Sigmoid colon (tissue), 6 donors: ENCODE measurements at regions not wholly inside any gene's neighbourhood (a gene's known extent, or its start where the extent isn't known, plus 50 kb on each side); places are given as distances from the start of the nearest gene placed in this dataset.

Experiments used
- DNase-seq: peaks from one replicate; pipeline ENCODE4 v3.0.0-alpha.2; 2019
- H3K27ac ChIP-seq, 4 donors: fragments of 200-600 bp; sonication (generic); one replicate each; pipeline ENCODE4 v1.5.1; 2016 to 2019; ENCODE audit warnings: mild to moderate bottlenecking in 1 of 4
- H3K27me3 ChIP-seq, 3 donors: fragments of 200-600 bp; sonication (generic); one replicate each; pipeline ENCODE4 v1.5.1; 2019; ENCODE audit warnings: mild to moderate bottlenecking in 1 of 3
- H3K36me3 ChIP-seq, 4 donors: fragments of 200-600 bp; sonication (generic); one replicate each; pipeline ENCODE4 v1.5.1; 2016 to 2019
- H3K4me1 ChIP-seq, 4 donors: fragments of 200-600 bp; sonication (generic); one replicate each; pipeline ENCODE4 v1.5.1; 2017 to 2019
- H3K4me3 ChIP-seq, 4 donors: fragments of 200-600 bp; sonication (generic); one replicate each; pipeline ENCODE4 v1.5.1; 2017 to 2019; ENCODE audit warnings: mild to moderate bottlenecking in 2 of 4, moderate library complexity in 1 of 4
- H3K9me3 ChIP-seq, 4 donors: fragments of 200-600 bp in 3 of 4; sonication (generic) in 3 of 4; one replicate each; pipeline versions ENCODE4 v1.5.1 to v1.6.1; 2013 to 2019
- EP300 ChIP-seq, 4 donors: sonication (generic); formaldehyde crosslinking; IDR thresholded peaks; one replicate each; pipeline ENCODE4 v1.6.1; 2017; ENCODE audit warnings: antibody characterized with exemption in 4 of 4
- POLR2A ChIP-seq, 2 donors: fragments of 450-650 bp; IDR thresholded peaks; one replicate each; pipeline ENCODE4 v1.6.1; 2016; ENCODE audit warnings: antibody characterized with exemption in 2 of 2, mild to moderate bottlenecking in 2 of 2, moderate library complexity in 2 of 2
- POLR2AphosphoS5 ChIP-seq, 4 donors: sonication (generic); formaldehyde crosslinking; IDR thresholded peaks; one replicate each; pipeline ENCODE4 v1.6.1; 2017; ENCODE audit warnings: antibody characterized with exemption in 4 of 4
- WGBS, 2 donors: extraction: QIAGEN DNeasy Blood & Tissue Kit; methylation state at CpG; one replicate each; pipeline ENCODE4 v1.1.7; 2013; 5-methylcytosine and 5-hydroxymethylcytosine counted together
- intact Hi-C: fragments of 100-400 bp; cut with DNase I; formaldehyde crosslinking; loops from one replicate; pipeline ENCODE4 v1.15.1; 2023
- TF ChIP-seq, protein P1 (sequence below), 4 experiments: fragments of 450-650 bp in 3 of 4; fragments of 200-600 bp in 1 of 4; IDR thresholded peaks; one replicate each; pipeline ENCODE4 v1.5.1; 2016 to 2019; ENCODE audit warnings: antibody characterized with exemption in 4 of 4, mild to moderate bottlenecking in 3 of 4, moderate library complexity in 2 of 4
- donor health status: healthy with polysubstance abuse.
- donor health status: healthy.

DNA sequence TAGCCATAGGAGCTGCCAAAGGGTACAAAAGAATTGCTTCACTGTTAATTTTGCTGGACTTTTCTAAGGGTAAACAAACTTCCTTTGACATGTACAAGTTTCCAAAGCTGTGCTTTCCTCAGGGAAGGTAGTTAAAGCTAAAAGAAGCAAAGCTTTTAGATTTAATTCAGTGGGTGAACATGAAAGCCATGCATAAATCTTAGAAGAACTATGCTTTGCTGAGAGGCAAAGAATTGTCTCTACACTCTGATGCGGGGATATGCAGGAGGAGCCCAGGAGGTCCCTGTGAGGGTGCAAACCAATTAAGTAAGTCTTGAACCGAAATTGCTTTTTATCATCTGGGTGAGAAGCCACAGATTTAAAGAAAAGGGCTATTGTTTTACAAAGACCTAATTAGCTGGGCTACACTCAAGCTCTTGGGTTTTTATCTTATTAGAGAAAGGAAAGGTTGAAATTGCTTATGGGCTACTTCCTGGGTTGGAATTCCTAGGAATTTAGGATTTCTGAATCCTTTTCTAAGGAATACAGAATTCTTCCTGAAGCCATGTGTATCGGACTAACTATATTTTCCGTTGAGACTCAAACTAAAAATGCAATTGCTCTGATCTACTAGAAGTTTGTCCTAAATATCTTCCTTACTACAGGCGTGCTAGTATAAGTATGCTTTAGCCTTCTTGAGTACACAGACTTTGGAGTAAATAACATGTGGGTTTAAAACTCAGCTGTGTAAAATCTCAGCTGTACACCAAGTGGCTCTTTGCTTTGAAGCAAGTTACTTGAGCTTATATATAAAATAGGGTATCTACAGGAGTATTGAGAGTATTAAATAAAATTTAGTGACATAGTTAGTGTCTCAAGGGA, 188.4 kb upstream of the ANK2 start:
- Histone ChIP-seq H3K4me1 (peaks cover 0 to 61% (median 54%) of the 10 kb centered on the region in 4 donors), H3K4me3 (peak overlapping the region in 1 of 4 donors; percentile 5), H3K36me3 (no peaks in the 10 kb centered on the region), H3K27me3 (no peaks in the 10 kb centered on the region), H3K9me3 (no peaks in the 10 kb centered on the region), H3K27ac (peak overlapping the region; percentile 61 to 70 (median 69))
- intact Hi-C loops: no loop called here
- WGBS, 2 donors: 46 to 60% methylated on average over 5 of the region's 5 CpGs
- TF ChIP-seq, protein P1, sequence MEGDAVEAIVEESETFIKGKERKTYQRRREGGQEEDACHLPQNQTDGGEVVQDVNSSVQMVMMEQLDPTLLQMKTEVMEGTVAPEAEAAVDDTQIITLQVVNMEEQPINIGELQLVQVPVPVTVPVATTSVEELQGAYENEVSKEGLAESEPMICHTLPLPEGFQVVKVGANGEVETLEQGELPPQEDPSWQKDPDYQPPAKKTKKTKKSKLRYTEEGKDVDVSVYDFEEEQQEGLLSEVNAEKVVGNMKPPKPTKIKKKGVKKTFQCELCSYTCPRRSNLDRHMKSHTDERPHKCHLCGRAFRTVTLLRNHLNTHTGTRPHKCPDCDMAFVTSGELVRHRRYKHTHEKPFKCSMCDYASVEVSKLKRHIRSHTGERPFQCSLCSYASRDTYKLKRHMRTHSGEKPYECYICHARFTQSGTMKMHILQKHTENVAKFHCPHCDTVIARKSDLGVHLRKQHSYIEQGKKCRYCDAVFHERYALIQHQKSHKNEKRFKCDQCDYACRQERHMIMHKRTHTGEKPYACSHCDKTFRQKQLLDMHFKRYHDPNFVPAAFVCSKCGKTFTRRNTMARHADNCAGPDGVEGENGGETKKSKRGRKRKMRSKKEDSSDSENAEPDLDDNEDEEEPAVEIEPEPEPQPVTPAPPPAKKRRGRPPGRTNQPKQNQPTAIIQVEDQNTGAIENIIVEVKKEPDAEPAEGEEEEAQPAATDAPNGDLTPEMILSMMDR (IDR thresholded peaks at IDR 0.05): no peak
- TF ChIP-seq POLR2AphosphoS5 (IDR thresholded peaks at IDR 0.05) (no peak), EP300 (IDR thresholded peaks at IDR 0.05) (no peak)
- no peak for DNase-seq

DNA sequence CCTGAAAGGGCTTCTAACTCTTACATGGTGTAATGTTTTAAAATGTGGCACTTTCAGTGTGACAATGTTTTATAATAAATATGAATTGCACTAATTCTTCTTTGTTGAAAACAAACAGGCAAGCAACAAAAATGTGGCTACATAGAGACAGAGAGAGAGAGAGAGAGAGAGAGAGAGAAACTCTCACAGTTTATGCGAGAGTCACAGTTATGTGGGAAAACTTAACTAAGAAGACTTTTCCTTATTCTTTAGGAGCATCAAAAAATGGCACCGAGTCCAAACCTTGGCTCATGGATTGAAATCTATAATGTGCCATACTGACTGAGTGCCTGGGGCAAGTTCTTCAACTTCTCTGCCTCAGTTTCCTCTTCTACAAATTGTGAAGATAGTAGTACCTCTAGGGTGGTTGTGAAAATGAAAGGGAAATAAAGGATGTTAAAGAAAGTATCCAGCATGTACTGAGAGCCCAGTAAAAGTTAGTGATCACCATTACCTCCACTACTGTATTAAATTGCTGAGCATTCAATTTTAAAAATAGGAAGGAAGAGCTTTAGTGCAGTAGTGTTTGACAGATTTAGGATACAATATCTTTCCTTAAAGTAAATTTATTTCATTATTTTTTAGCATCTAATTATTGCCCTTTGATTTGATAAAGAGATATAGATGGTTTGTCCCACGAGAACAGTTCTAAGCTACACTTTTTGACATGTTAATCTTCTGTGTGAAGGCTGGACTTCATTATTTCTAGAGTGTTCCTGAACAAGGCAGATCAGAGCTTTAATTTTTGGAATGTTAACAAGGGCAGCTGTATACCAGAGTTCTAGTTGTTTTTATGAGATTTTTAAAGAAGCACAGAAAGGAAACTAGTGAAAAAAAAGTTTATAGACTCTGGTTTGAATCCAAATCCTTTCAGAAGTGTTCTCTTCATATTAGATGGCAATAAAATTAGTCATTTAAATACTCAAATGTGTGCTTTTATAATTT, 187.5 kb upstream of the ANK2 start:
- intact Hi-C loops: no loop called here
- Histone ChIP-seq H3K4me1 (peaks cover 0 to 67% (median 57%) of the 10 kb centered on the region in 4 donors), H3K27ac (peak overlapping the region; percentile 61 to 70 (median 69)), H3K36me3 (no peaks in the 10 kb centered on the region), H3K9me3 (no peaks in the 10 kb centered on the region), H3K27me3 (no peaks in the 10 kb centered on the region), H3K4me3 (peak overlapping the region in 1 of 4 donors; percentile 5)
- no peak for DNase-seq
- TF ChIP-seq, protein P1 (IDR thresholded peaks at IDR 0.05): no peak
- TF ChIP-seq EP300 (IDR thresholded peaks at IDR 0.05) (no peak), POLR2AphosphoS5 (IDR thresholded peaks at IDR 0.05) (no peak), POLR2A (IDR thresholded peaks at IDR 0.05) (no peak)
- WGBS, 2 donors: 69 to 77% methylated on average over 3 of the region's 3 CpGs

DNA sequence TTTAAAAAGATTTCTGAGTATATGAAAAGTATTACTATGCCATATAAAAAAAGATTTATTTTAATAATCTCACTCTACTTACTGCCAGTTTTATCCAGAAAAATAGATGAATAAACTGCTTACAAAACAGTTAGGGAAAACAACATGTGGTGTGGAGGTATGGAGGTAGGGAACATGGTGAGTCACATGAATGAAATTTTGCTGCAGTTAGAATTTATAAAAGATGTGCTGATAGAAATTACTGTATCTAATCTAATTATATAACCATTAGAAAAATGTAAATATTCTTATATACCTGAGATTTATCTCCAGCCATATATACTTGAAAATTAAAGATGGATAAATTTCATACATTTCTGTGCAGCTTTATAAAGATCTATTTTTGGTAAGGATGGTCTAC, 184.0 kb upstream of the ANK2 start:
- no peak overlapping the region for H3K27ac ChIP-seq
- intact Hi-C loops: no loop called here

DNA sequence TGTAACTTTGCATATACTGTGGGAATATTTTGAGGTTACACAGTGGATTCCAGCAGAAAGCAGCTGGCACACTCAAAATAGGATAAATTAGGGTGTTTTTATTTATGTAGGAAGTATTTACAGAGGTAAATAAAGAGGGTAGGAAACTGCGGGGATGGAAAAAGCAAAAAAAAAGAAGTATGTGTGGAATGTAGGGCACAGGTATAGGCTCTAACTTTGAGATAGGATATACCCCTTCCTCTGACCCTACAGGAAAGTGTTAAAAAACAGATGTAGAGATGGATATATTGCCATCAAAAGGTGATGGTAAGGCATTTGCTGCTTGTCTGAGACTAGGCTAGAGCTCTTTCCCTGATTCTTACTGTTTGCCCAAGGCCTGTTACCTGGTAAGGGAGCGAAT, 173.1 kb upstream of the ANK2 start:
- no peaks in the 10 kb centered on the region for H3K36me3 ChIP-seq
- no peak overlapping the region for H3K27ac ChIP-seq
- H3K4me1 ChIP-seq: peaks cover 0 to 7% (median 3%) of the 10 kb centered on the region in 4 donors
- intact Hi-C loops: no loop called here
- no peaks in the 10 kb centered on the region for H3K27me3 ChIP-seq
- no peak overlapping the region for H3K4me3 ChIP-seq
- DNase-seq: no peak
- WGBS, 2 donors: 48 to 69% methylated on average over 2 of the region's 2 CpGs
- no peak for TF ChIP-seq POLR2A (IDR thresholded peaks at IDR 0.05)
- TF ChIP-seq, protein P1 (IDR thresholded peaks at IDR 0.05): no peak
- no peak for TF ChIP-seq POLR2AphosphoS5 (IDR thresholded peaks at IDR 0.05)
- no peak for TF ChIP-seq EP300 (IDR thresholded peaks at IDR 0.05)
- H3K9me3 ChIP-seq: no peaks in the 10 kb centered on the region

More for the DNA sequence above, 184.0 kb upstream of the ANK2 start:
- Histone ChIP-seq H3K4me1 (peaks cover 0 to 53% (median 33%) of the 10 kb centered on the region in 4 donors), H3K4me3 (no peak overlapping the region), H3K36me3 (no peaks in the 10 kb centered on the region), H3K9me3 (no peaks in the 10 kb centered on the region), H3K27me3 (no peaks in the 10 kb centered on the region)
- TF ChIP-seq POLR2A (IDR thresholded peaks at IDR 0.05) (no peak), EP300 (IDR thresholded peaks at IDR 0.05) (no peak), POLR2AphosphoS5 (IDR thresholded peaks at IDR 0.05) (no peak)
- TF ChIP-seq, protein P1 (IDR thresholded peaks at IDR 0.05): no peak
- no peak for DNase-seq
